ENCODE measurements at regions not wholly inside any gene's neighbourhood (a gene's known extent, or its start where the extent isn't known, plus 50 kb on each side); places are given as distances from the start of the nearest gene placed in this dataset.

- ATAC-seq: no peak
These were observed 151.1 kb upstream of the NECTIN1 start for GRCh38 chr11:119880143-119880542.

- peak; percentile 15 for ATAC-seq
These were observed 150.0 kb upstream of the NECTIN1 start for GRCh38 chr11:119878990-119879389.

GRCh38 chr11:119876841-119877240, 147.8 kb upstream of the NECTIN1 start:
- ATAC-seq: no peak

- peak; percentile 23 for ATAC-seq
These were observed 147.0 kb upstream of the NECTIN1 start for GRCh38 chr11:119875841-119876600.

- no peak for ATAC-seq
These were observed 145.7 kb upstream of the NECTIN1 start for GRCh38 chr11:119874660-119875238.

GRCh38 chr11:119873761-119874421, 144.9 kb upstream of the NECTIN1 start:
- ATAC-seq: no peak

- no peak for ATAC-seq
These were observed 143.8 kb upstream of the NECTIN1 start for GRCh38 chr11:119872611-119873310.

GRCh38 chr11:119865661-119866156, 136.7 kb upstream of the NECTIN1 start:
- ATAC-seq: peak; percentile 93

GRCh38 chr11:119864836-119865235, 135.8 kb upstream of the NECTIN1 start:
- ATAC-seq: no peak

- ATAC-seq: no peak
These were observed 135.0 kb upstream of the NECTIN1 start for GRCh38 chr11:119863851-119864601.

- ATAC-seq: no peak
These were observed 134.2 kb upstream of the NECTIN1 start for GRCh38 chr11:119863236-119863635.

GRCh38 chr11:119861160-119861559, 132.2 kb upstream of the NECTIN1 start:
- ATAC-seq: peak; percentile 48

- peak; percentile 42 for ATAC-seq
These were observed 131.6 kb upstream of the NECTIN1 start for GRCh38 chr11:119860561-119861094.

GRCh38 chr11:119859684-119860083, 130.7 kb upstream of the NECTIN1 start:
- ATAC-seq: peak; percentile 57

GRCh38 chr11:119858288-119858687, 129.3 kb upstream of the NECTIN1 start:
- peak; percentile 41 for ATAC-seq

GRCh38 chr11:119856681-119857485, 127.9 kb upstream of the NECTIN1 start:
- ATAC-seq: no peak

GRCh38 chr11:119855066-119855465, 126.1 kb upstream of the NECTIN1 start:
- ATAC-seq: no peak

- no peak for ATAC-seq
These were observed 125.5 kb upstream of the NECTIN1 start for GRCh38 chr11:119854521-119854920.

GRCh38 chr11:119853581-119854360, 124.8 kb upstream of the NECTIN1 start:
- no peak for ATAC-seq

GRCh38 chr11:119852741-119853140, 123.7 kb upstream of the NECTIN1 start:
- no peak for ATAC-seq

All from esophagus mucosa (tissue), 1 donor.